NCI-H526 treated with DMSO at 0.1 percent for 48 hours (cell line): ENCODE measurements at regions not wholly inside any gene's neighbourhood (a gene's known extent, or its start where the extent isn't known, plus 50 kb on each side); places are given as distances from the start of the nearest gene placed in this dataset.

Experiments
- DNase-seq: peaks from one replicate; lab custom pipeline; 2025; lab: John Stamatoyannopoulos, UW

GRCh38 chr6:147715035-147715434 lies 206.5 kb downstream of the SAMD5 start:
- no peak for DNase-seq

DNA sequence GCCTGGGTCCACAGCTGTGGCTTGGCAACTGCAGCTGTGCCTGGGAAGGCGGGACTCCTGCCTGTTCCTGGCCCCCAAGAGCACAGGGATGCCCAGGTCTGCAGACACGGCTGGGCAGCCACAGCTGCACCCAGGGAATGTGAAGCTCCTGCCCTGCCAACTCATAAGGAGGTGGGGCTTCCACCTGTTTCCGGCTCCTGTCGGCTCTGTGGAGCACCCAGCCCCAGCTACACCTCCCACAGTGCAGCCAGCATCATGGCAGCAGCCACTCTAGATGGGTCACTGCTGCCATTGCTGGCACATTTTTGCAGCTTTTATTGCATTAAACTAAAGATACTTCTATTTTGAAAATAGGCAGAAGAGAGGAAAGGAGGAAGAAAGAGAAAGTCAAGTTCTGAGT lies 207.9 kb downstream of the SAMD5 start:
- DNase-seq: no peak

GRCh38 chr6:147717991-147718390 lies 209.5 kb downstream of the SAMD5 start:
- DNase-seq: no peak

- no peak for DNase-seq
Measured at GRCh38 chr6:147722158-147722557, 213.7 kb downstream of the SAMD5 start.

- DNase-seq: peak; percentile 12
Measured at GRCh38 chr6:147724454-147724853, 216.0 kb downstream of the SAMD5 start.

- no peak for DNase-seq
Measured at GRCh38 chr6:147726342-147726741, 217.9 kb downstream of the SAMD5 start.

- no peak for DNase-seq
Measured at GRCh38 chr6:147728903-147729302, 220.4 kb downstream of the SAMD5 start.

DNA sequence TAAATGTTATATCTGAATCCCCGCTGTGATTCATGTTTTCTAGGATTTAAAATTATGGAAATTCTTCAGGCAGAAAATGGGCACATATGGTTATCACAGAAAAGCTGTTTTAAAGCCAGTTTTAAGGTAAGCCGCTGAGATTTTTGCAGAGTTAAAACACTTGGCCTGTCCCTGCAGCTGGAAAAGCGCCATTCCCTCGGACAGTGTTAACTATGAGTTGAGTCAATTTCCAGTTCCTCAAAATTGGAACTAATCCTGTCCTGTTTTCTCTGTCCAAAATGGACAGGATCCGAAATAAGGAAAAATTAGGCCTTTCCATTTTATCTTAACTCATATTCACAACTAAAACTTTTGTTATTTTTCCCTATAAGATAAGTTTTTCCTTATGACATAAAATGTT lies 225.2 kb downstream of the SAMD5 start:
- DNase-seq: no peak

DNA sequence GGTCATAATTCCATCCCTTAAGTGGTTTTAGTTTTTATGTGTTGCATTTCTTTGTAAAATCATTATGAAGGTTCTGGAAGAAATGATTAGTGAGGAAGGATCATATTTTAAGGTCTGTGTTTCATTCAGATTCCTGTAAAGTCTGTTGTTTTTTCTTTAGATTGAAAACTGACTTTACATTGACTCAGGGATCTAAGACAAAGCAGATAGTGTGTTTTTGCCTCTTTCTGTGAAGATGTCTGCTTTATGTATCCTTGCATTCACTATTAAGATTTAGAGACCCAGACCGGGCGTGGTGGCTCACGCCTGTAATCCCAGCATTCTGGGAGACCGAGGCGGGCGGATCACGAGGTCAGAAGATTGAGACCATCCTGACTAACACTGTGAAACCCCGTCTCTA lies 225.7 kb downstream of the SAMD5 start:
- DNase-seq: no peak

GRCh38 chr6:147735924-147736323 lies 227.4 kb downstream of the SAMD5 start:
- DNase-seq: no peak

DNA sequence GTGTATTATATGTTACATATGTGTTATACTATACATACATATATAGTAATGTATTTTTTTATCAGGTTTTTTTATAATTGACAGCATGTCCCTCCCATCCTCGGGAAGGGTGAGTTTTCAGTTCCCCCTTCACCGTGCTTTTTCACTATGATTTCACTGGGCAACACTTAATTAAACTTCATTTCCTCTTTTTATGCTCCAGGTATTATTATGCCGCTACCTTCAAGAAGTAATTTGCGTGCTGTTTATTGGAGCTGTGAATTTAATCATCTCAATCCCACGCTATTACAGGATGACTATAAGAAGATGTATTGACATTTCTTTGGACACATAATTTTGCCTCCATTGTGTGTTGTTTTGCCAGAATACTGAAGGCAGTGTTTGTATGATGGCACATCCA lies 228.6 kb downstream of the SAMD5 start:
- DNase-seq: no peak

- DNase-seq: no peak
Measured at GRCh38 chr6:147738099-147738498, 229.6 kb downstream of the SAMD5 start.

- peak; percentile 25 for DNase-seq
Measured at GRCh38 chr6:147738516-147739162, 230.1 kb downstream of the SAMD5 start.

DNA sequence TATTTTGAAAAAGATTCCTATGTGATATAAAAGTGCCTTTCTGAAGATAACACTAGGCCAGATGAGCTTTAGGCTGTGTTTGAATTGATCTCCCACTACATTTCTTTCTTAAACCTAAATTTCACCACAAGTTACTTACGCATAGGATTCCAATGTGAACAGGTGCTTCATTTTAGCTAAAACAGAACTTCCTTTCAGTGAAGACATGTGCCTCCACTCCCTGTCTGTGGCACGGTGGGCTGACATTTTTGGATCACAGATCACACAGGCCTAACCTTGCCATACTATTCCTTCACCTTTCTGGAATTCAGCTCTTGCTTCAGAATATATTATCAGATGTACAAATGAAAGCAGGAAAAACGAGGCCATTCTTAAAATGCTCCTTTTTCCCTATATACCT lies 231.8 kb downstream of the SAMD5 start:
- DNase-seq: no peak

GRCh38 chr6:147740916-147741315 lies 232.4 kb downstream of the SAMD5 start:
- no peak for DNase-seq

- DNase-seq: no peak
Measured at GRCh38 chr6:147741389-147741788, 232.9 kb downstream of the SAMD5 start.

- no peak for DNase-seq
Measured at GRCh38 chr6:147742440-147742839, 233.9 kb downstream of the SAMD5 start.

DNA sequence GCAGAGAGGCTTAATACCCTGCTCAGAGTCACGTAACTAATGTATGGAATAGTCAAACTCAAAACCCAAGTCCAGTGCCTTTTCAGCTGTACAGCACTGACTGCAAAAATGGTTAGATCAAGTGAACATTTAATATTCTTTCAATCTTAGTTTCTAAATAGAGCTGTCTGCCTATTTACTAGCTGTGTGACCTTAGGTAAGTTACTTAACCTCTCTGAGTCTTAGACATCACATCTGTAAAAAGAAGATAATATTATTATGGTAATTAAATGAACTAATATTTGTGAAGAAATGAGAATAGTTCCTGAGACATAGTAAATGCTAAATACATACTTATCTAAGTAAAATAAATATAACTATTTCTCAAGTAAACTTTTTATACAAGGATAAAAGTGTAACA lies 235.5 kb downstream of the SAMD5 start:
- no peak for DNase-seq

GRCh38 chr6:147749331-147749730 lies 240.8 kb downstream of the SAMD5 start:
- no peak for DNase-seq

DNA sequence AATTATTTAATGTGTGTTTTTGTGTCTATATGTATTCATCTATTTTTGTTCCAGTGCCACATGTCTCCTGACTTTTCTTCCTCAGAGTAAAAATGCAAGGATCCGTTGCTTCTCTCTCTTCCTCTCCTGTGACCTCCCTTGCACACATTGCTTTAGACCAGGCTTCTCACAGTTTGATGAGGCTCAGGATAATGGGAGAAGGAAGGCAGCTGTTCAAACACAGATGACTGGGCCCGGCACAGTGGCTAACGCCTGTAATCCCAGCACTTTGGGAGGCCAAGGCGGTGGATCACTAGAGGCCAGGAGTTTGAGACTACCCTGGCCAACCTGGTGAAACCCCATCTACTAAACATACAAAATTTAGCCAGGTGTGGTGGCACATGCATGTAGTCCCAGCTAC lies 241.9 kb downstream of the SAMD5 start:
- peak; percentile 18 for DNase-seq

DNA sequence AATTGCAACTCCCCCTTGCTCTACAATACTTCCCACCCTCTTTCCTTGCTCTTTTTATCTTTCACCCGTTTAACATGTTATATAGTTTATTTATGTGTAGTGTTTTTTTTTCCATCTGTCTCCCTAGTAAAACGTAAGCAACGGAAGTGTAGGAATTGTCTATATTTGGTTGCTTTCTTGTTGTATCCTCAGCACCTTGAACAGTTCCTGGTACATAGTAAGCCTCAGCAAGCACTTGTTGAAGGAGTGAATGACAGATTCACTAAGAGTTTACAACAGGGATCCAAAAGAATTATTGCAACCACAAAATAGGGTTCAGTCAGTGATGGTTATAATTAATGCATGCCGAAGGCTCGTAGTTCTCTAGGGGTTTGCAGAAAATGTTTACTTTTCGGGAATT lies 242.7 kb downstream of the SAMD5 start:
- no peak for DNase-seq

GRCh38 chr6:147752689-147753403 lies 244.4 kb downstream of the SAMD5 start:
- DNase-seq: peak; percentile 87

- no peak for DNase-seq
Measured at GRCh38 chr6:147755999-147756398, 247.5 kb downstream of the SAMD5 start.

DNA sequence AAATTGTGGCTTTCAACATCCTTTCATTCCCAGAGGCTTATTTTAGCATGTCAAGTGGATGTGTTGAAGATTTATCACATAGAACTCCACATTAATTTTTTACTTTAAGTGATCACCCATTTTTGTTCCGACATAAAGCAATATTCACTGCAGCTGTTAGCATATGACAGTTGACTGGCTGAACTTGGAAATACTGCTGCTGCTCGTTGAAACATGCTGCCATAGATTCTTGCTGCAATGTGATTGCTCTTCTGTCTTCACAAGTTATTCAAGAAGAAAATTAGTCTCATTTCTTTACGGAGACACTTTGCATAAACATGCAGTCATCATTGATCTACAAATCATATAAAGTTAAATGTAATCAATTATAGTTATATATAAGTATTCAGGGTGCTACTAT lies 248.4 kb downstream of the SAMD5 start:
- no peak for DNase-seq
